Tibial artery (tissue), 4 donors: ENCODE measurements at regions not wholly inside any gene's neighbourhood (a gene's known extent, or its start where the extent isn't known, plus 50 kb on each side); places are given as distances from the start of the nearest gene placed in this dataset.

Experiments used
- DNase-seq, 2 donors: peaks; one replicate each; pipeline ENCODE4 v3.0.0-alpha.2; 2019
- H3K27ac ChIP-seq, 2 donors: fragments of 200-600 bp; sonication (generic) in 1 of 2; 1 replicate in 1 of 2; 2 replicates in 1 of 2; pipeline ENCODE4 v1.5.1; 2018 to 2019; ENCODE audit warnings: mild to moderate bottlenecking in 1 of 2
- H3K27me3 ChIP-seq, 2 donors: fragments of 200-600 bp; sonication (generic) in 1 of 2; one replicate each; pipeline versions ENCODE4 v1.5.1 to v1.6.0; 2016 to 2019
- H3K36me3 ChIP-seq, 3 donors: fragments of 200-600 bp; sonication (generic) in 2 of 3; one replicate each; pipeline ENCODE4 v1.5.1; 2016 to 2019; ENCODE audit warnings: mild to moderate bottlenecking in 2 of 3
- H3K4me1 ChIP-seq, 4 donors: fragments of 200-600 bp; sonication (generic) in 2 of 4; 1 replicate in 3 of 4; 2 replicates in 1 of 4; pipeline ENCODE4 v1.5.1; 2016 to 2019
- H3K4me3 ChIP-seq, 2 donors: fragments of 200-600 bp; sonication (generic) in 1 of 2; 1 replicate in 1 of 2; 2 replicates in 1 of 2; pipeline ENCODE4 v1.5.1; 2018 to 2019; ENCODE audit warnings: mild to moderate bottlenecking in 2 of 2
- H3K9me3 ChIP-seq, 3 donors: fragments of 200-600 bp; sonication (generic) in 1 of 3; one replicate each; pipeline ENCODE4 v1.5.1; 2016 to 2019
- intact Hi-C: fragments of 100-400 bp; cut with DNase I; formaldehyde crosslinking; loops from one replicate; pipeline ENCODE4 v1.15.0; 2023; ENCODE audit warnings: low total_unique reads
- TF ChIP-seq, protein P1 (sequence below), 2 experiments: fragments of 200-600 bp in 1 of 2; fragments of 450-650 bp in 1 of 2; IDR thresholded peaks; one replicate each; pipeline ENCODE4 v1.5.1; 2017 to 2019; ENCODE audit warnings: antibody characterized with exemption in 2 of 2, mild to moderate bottlenecking in 1 of 2, moderate library complexity in 1 of 2

DNA sequence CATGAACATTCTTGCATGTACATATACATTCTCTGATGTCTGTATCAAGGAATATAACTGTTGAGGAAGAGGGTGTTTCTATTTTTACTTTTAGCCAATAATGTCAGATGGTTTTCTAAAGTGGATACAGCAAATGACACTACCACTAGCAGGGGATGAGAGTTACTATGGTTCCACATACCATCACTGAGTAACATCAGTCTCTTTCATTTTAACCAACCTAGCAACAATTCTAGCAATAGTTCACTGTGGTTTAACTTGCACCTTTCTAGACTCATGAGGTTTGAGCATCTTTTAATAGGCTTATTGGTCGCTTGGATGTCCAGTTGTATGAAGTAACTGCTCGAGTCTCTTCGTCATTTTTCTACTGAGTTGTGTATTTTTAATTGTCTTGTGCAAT is 68.5 kb upstream of the ZNF746 start:
- Histone ChIP-seq H3K36me3 (peaks cover 13 to 21% (median 17%) of the 10 kb centered on the region in 3 donors), H3K4me1 (no peaks in the 10 kb centered on the region), H3K27me3 (no peaks in the 10 kb centered on the region), H3K9me3 (peaks cover 2 to 26% (median 8%) of the 10 kb centered on the region in 3 donors), H3K4me3 (no peak overlapping the region), H3K27ac (no peak overlapping the region)
- no peak for DNase-seq
- intact Hi-C loops = no loop called here
- TF ChIP-seq, protein P1, sequence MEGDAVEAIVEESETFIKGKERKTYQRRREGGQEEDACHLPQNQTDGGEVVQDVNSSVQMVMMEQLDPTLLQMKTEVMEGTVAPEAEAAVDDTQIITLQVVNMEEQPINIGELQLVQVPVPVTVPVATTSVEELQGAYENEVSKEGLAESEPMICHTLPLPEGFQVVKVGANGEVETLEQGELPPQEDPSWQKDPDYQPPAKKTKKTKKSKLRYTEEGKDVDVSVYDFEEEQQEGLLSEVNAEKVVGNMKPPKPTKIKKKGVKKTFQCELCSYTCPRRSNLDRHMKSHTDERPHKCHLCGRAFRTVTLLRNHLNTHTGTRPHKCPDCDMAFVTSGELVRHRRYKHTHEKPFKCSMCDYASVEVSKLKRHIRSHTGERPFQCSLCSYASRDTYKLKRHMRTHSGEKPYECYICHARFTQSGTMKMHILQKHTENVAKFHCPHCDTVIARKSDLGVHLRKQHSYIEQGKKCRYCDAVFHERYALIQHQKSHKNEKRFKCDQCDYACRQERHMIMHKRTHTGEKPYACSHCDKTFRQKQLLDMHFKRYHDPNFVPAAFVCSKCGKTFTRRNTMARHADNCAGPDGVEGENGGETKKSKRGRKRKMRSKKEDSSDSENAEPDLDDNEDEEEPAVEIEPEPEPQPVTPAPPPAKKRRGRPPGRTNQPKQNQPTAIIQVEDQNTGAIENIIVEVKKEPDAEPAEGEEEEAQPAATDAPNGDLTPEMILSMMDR (IDR thresholded peaks at IDR 0.05) = no peak

- no peak for DNase-seq
- Histone ChIP-seq H3K4me3 (no peak overlapping the region), H3K4me1 (no peaks in the 10 kb centered on the region), H3K36me3 (peaks cover 13 to 25% (median 21%) of the 10 kb centered on the region in 3 donors), H3K27ac (no peak overlapping the region), H3K9me3 (peaks cover 0 to 20% (median 8%) of the 10 kb centered on the region in 3 donors), H3K27me3 (no peaks in the 10 kb centered on the region)
- TF ChIP-seq, protein P1 (IDR thresholded peaks at IDR 0.05) = no peak
- intact Hi-C loops = no loop called here
Observed at GRCh38 chr7:149565096-149565382, 67.4 kb upstream of the ZNF746 start.

DNA sequence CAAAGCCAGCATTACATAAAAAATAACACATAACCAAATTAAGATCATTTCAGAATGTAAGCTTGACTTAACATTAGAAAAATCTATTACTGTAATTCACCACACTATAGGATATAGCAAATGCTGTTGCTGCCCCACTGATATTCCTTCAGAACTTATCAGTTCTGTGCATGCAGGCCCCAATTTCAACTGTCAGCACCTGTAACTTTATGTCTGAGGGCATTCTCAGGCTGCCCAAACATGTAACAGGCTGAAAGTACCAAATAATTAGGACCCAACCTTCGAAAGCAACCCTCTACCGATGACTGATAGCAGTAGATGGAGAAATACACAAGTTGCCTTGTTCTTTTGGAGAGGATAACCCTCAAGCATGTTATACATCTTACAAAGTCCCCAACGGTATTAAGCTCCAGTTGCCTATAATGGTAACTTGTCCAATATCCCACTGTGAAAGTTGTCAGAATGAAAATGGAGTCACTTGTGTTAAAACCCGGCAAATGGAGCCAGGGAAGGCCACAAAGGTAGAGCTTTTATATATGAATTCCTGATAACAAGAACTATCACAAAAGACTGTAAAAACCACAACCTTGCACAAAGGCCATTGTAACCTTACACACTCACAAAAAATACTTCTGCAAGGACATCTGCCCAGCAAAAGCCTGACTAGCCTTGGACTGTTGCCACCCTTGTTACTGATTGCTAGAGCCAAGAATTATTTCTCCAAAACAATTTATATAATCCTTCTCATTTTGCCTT is 66.9 kb upstream of the ZNF746 start:
- Histone ChIP-seq H3K27ac (no peak overlapping the region), H3K9me3 (peaks cover 0 to 15% (median 4%) of the 10 kb centered on the region in 3 donors), H3K27me3 (no peaks in the 10 kb centered on the region), H3K4me3 (no peak overlapping the region), H3K36me3 (peaks cover 8 to 25% (median 19%) of the 10 kb centered on the region in 3 donors), H3K4me1 (no peaks in the 10 kb centered on the region)
- DNase-seq = no peak
- TF ChIP-seq, protein P1 (IDR thresholded peaks at IDR 0.05) = no peak
- intact Hi-C loops = no loop called here

GRCh38 chr7:149562602-149563001 is 65.0 kb upstream of the ZNF746 start:
- peaks cover 0 to 8% (median 0%) of the 10 kb centered on the region in 3 donors for H3K9me3 ChIP-seq
- no peaks in the 10 kb centered on the region for H3K4me1 ChIP-seq
- no peaks in the 10 kb centered on the region for H3K27me3 ChIP-seq
- H3K36me3 ChIP-seq = peaks cover 15 to 27% (median 26%) of the 10 kb centered on the region in 3 donors
- TF ChIP-seq, protein P1 (IDR thresholded peaks at IDR 0.05) = no peak
- DNase-seq = no peak
- no peak overlapping the region for H3K4me3 ChIP-seq
- H3K27ac ChIP-seq = no peak overlapping the region
- intact Hi-C loops = no loop called here

GRCh38 chr7:149561072-149561471 is 63.5 kb upstream of the ZNF746 start:
- H3K27me3 ChIP-seq = no peaks in the 10 kb centered on the region
- no peaks in the 10 kb centered on the region for H3K4me1 ChIP-seq
- H3K36me3 ChIP-seq = peaks cover 21 to 35% (median 34%) of the 10 kb centered on the region in 3 donors
- DNase-seq = no peak
- TF ChIP-seq, protein P1 (IDR thresholded peaks at IDR 0.05) = no peak
- peaks cover 0 to 8% (median 0%) of the 10 kb centered on the region in 3 donors for H3K9me3 ChIP-seq
- H3K27ac ChIP-seq = no peak overlapping the region
- intact Hi-C loops = no loop called here
- no peak overlapping the region for H3K4me3 ChIP-seq
